Peyer's patch (tissue), 4 donors: ENCODE measurements at regions not wholly inside any gene's neighbourhood (a gene's known extent, or its start where the extent isn't known, plus 50 kb on each side); places are given as distances from the start of the nearest gene placed in this dataset.

ENCODE experiments used
- CTCF ChIP-seq, 6 experiments: fragments of 450-650 bp in 4 of 6; fragments of 200-600 bp in 2 of 6; sonication (generic) in 1 of 6; IDR thresholded peaks; one replicate each; pipeline ENCODE4 v1.5.1; 2017 to 2019; ENCODE audit warnings: antibody characterized with exemption in 6 of 6, mild to moderate bottlenecking in 3 of 6, moderate library complexity in 1 of 6
- POLR2A ChIP-seq, 2 donors: fragments of 450-650 bp; IDR thresholded peaks; one replicate each; pipeline ENCODE4 v1.5.1; 2017; ENCODE audit warnings: antibody characterized with exemption in 2 of 2, mild to moderate bottlenecking in 2 of 2, moderate library complexity in 2 of 2

GRCh38 chr5:8751971-8752370 lies 793.9 kb downstream of the SEMA5A start:
- TF ChIP-seq CTCF (IDR thresholded peaks at IDR 0.05) (no peak), POLR2A (IDR thresholded peaks at IDR 0.05) (no peak)
